ENCODE measurements at regions not wholly inside any gene's neighbourhood (a gene's known extent, or its start where the extent isn't known, plus 50 kb on each side); places are given as distances from the start of the nearest gene placed in this dataset.
"Not testable (repeated sequence)": the region's sequence is repeated elsewhere in the genome, so short reads cannot be mapped to it uniquely, and the experiment has no call there.

DNA sequence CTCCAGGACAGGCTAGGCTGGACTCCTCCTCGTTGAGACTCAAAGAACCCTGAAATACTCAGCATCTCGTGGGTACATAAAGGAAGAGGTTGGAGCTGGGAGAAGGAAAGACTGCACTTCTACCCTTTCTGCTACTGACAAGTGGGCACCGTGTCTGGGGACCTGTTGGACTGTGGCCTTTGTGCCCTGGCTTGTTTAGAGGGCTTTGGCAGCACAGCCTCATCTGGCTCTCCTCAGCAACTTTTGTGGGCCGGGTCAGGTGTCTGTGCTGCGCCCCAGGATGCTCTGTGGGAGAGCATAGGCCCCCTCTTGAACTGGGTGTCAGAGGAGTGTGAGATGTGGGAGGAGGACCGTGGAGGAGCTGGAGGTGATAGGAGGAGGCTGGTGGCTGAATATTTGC, 142.4 kb downstream of the FCRL5 start:
- DNase-seq (ENCODE audit: low spot score): no peak

DNA sequence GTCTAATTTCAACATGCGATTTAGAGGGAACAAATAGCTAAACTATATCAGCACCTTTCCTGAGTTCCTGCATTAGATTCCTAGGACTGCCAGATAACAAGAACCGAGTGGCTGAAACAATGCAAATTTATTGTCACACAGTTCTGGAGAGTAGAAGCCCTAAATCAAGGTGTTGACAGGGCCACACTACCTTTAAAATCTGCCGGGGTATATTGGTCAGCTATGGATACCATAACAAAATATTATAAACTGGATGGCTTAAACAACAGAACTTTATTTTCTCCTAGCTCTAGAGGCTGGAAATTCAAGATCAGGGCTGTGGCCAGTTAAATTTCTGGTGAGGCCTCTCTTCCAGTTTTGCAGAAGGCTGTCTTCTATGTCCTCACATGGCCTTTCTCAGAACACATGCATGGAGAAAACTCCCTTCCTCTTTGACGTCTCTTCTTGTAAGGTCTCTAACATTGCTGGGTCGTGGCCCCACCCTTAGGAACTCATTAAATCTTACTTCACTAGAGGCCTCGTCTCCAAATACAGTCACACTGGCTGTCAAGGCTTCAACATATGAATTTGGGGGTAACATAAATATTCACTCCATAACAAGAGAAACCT, 144.3 kb downstream of the FCRL5 start:
- DNase-seq (ENCODE audit: low spot score): no peak

DNA sequence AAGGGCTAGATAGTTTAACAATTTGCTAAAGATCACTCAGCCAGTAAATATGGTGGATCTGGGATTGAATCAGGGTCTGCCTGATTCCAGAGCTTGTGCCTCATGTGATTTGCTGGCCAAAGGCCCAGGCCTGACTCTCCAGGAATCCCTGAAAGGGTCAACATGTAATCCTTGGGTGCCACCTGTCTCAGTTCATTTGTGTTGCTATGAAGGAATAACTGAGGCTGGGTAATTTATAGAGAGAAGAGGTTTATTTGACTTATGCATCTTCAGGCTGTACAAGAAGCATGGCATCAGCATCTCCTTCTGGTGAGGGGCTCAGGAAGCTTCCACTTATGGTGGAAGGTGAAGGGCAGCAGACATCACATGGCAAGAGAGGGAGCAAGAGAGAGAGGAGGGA, 144.9 kb downstream of the FCRL5 start:
- DNase-seq (ENCODE audit: low spot score): no peak

DNA sequence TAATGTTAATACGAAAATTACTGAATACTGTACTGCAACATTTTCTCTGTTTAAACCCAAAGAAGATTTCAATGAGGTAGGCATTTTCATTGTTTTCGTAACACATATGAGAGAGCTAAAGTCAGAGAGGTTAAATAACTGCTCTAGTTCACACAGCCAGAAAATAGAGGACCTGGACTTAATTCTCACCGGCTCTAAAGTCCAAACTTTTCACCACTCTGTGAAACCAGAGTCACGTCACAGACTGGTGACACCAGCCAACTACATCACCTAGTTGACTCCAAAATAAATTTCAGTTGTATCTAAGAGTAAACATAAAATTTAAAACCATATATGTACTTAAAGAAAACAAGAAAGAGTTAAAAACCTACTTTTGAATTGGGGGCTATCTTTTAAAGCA, 146.7 kb downstream of the FCRL5 start:
- no peak for DNase-seq (ENCODE audit: low spot score)

DNA sequence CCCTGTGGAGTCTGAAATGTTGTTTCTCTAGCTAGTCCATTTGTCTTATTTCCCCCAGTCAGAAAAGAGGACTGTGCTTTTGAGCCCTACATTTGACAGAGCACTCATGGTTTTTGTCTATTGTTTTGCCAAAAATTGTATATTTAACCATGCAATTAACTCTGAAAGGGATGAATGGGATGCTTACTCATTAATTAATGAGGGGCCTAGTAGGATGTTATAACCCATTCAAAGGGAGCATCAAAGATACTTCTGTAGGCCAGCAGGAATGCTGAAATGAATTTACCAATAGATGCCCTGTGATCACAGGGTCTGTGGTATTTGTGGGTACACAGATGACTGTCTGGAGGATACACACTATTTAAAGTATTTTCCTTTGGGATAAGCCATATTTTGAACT, 147.7 kb downstream of the FCRL5 start:
- DNase-seq (ENCODE audit: low spot score): no peak

DNA sequence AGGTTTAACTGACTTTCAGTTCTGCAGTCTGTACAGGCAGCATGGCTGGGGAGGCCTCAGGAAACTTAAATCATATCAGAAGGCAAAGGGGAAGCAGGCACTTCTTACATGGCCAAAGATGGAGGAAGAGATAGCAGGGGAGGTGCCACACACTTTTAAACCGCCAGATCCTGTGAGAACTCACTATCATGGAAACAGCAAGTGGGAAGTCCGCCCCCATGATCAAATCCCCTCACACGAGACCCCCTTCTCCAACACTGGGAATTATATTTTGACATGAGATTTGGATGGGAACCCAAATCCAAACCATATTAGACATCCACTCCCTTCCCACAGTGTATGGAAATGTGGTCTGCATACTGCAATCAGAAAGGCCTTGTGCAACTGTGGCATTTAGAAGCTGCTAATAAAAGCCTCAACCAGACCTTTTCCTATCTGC, 148.2 kb downstream of the FCRL5 start:
- DNase-seq (ENCODE audit: low spot score): no peak

DNA sequence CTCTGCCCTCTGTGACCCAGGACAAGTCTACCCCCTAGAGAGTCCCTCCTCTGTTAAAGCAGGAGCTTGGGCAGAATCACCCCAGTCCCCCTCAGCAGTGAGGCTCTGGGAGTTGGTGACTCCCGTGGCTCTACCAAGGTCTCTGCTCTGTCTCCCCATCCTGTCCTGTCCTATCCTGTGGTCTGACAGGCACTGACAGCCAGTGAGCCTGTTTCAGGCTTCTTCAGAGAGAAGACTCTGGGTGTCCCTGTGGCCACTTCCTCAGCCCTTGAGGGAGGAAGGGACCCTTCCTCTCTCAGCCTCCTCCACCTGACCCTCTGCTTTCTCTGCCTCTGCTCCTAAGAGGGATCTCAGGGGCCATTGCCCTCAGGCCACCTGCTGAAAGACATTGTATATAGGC, 148.7 kb downstream of the FCRL5 start:
- DNase-seq (ENCODE audit: low spot score): no peak

DNA sequence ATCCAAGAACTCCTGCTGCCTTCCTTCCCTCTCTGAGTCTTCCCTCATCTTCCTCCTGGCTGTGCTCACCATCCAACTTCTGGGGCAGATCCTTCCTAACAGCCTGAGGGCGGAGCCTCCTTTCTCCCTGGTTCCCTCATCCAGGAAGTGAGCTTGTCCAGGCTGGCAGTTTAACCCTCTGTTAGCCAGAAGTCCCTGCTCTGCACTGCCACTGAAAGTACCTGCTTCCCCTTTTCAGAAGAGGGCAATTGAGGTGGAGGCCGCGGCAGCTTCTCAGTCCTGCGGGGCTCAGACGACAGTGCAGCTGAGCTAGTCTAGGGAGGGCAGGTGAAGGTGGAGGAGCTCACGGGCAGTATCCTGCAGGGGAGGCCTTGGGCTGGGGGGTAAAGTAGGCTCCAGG, 149.1 kb downstream of the FCRL5 start:
- no peak for DNase-seq (ENCODE audit: low spot score)

DNA sequence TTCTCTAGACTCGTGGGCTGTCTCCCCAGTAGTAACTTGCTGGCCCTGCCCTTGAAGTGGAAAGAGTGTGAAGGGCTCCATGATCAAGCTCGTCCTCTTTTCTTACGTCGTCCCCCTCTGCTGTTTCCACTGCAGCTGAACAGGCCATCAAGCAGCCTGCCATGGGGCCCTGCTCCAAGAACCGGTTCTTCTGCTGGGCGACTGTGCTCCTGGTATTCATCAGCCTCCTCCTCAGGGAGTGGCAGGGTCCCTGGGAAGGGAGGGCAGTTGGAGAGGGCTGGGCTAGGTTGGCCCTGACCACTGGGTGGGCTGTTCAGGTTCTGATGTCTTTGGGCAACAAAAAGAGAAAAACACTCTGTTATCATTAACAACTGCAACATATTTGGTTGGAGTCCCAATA, 151.5 kb downstream of the FCRL5 start:
- DNase-seq (ENCODE audit: low spot score): no peak

DNA sequence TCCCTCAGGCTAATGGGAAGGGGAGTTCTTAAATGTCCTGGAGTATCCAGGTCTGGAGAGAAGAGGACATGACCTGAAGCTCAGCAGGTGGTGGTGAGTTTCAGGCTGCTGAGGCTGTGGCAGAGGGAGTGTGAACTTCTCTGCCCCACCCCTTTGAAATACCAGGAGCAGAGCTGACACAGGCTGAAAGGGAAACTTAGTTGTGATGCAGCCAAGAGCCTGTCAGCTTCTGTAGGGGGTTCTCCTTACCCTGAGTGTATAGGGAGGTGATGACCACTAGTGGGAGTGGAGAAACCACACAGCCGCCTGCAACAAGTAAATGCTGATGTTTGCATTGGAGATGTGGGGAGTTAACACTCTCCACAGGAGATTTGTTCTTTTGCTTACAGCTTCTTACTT, 152.3 kb downstream of the FCRL5 start:
- DNase-seq (ENCODE audit: low spot score): no peak

DNA sequence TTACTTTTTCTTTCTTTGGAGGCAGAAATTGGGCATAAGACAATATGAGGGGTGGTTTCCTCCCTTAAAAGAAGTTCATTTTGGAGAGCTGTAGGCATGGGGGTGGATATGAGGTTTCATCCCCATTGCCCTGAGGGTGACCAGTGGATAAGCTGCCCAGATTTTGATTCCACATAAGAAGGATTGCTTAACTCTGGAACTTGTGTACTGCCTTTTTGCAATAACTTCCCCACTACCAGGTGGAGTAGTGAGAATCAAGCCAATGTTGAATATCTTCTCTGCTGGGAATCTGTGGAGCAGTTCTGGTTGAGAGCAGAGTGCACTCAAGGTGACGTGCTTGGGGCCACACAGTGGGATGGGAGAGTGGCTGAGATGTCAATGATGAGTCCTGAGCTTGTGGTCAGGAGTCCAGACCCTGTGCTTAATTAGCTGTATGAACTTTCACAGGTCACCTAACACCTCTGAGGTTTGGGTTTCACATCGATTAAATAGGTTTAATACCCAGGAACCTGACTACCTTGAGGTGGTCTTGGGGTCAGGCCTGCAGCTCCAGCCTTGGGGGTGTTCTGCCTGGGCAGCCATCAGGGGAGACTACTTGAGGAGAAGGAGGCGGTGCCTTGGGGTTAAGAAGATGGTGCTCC, 152.9 kb downstream of the FCRL5 start:
- DNase-seq (ENCODE audit: low spot score): no peak

DNA sequence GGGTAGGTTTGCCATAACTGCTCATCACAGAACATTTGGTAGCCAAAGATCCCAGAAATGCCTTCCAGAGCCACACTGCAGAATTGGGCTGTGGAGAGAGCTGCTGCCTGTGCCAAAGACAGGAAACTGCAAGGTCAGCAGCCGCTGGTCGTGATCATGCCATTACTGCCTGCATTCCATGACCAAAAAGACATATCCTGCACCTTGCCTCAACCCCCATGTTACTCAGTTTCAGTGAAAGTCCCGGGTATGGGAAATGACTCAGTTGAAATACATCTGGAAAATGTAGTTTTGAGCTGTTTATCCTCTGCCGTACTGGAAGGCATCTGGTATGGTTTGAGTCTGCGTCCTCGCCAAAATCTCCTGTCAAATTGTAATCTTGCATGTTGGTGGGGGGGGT, 161.7 kb downstream of the FCRL5 start:
- DNase-seq (ENCODE audit: low spot score): no peak

DNA sequence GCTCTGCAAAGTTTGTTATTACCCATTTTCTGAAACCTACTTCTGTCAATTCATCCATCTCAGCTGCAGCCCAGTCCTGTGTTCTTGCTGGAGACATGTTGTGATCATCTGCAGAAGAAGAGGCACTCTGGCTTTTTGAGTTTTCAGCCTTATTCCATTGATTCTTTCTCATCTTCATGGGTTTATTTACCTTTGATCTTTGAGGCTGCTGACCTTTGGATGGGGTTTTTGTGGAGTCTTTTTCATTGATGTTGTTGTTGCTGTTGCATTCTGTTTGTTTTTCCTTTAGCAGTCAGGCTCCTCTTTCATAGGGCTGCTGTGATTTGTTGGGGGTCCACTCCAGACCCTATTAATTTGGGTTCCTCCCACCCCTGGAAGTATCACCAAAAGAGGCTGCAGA, 164.3 kb downstream of the FCRL5 start:
- no peak for DNase-seq (ENCODE audit: low spot score)

DNA sequence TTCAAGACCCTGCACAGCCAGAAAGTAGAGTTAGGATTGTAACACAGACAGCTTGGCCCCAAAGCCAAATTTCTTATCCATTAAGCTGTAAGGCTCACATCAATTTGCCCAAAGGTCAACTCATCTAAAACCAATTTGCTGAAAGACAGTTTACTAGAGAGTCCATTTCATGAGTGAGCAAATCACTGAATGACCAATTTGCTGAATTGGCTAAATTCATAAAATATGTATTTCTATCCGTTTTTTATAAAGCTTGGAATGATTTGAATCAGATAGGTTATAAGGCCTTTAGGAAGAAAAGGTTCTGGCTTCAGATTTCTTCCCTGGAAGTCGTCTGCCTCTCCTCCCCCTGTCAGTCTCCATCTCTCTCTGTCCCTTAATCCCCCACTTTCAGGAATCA, 168.1 kb downstream of the FCRL5 start:
- DNase-seq (ENCODE audit: low spot score): no peak

DNA sequence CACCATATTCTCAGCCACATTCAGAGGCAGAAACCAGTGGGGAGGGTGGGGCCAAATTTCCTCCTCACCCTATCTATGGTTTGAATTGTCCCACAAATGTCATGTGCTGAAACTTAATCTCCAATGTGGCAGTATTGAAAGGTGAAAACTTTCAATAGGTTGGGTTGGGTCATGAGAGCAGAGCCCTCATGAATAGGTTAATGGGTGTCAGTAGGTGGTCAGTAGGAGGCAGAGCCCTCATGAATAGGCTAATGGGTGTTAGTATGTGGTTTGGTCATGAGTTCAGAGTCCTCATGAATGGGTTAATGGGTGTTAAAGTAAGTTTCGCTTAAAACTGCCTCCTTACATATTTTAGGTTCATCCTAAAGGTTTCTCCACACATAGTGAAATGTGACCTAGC, 170.0 kb downstream of the FCRL5 start:
- DNase-seq (ENCODE audit: low spot score): no peak

DNA sequence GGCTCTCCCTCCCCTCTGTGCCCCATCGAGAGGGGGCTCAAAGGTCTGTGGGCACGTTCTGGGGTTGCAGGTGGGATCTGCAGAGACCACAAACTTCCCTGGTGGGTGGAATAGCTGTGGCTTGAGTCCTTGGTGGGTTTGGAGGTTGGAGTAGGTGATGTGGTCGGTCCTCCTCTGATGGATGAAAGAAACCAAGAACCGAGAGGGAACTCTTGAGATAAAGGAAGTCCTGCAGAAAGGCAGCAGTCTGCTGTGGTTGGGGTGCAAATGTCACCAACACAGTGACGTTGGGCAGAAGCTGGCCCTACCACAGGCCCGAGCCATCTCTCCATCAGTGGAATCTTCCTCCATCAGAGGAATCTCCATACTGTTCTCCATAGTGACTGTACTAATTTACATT, 171.8 kb downstream of the FCRL5 start:
- DNase-seq (ENCODE audit: low spot score): no peak

DNA sequence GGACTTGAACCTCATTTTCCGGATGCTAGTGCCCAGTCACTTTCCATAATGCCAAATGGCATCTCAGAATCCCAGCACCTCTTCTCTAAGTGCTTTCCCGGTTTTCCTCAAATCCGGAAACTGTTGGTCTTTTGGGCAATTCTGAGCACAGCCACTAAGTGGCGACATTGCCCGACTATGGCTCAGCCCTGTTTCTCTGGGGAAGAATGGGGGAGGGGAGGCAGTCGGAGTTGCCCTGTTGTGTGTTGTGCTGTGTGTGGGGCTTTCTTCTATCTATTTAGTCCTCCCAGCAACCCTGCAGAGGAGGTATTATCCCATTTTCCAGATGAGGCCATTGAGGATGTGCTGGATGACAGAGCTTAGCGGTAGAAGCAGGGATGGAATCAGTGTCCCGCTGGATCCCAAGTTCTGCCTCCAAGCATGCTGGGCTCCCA, 175.0 kb downstream of the FCRL5 start:
- DNase-seq (ENCODE audit: low spot score): not testable (repeated sequence)

DNA sequence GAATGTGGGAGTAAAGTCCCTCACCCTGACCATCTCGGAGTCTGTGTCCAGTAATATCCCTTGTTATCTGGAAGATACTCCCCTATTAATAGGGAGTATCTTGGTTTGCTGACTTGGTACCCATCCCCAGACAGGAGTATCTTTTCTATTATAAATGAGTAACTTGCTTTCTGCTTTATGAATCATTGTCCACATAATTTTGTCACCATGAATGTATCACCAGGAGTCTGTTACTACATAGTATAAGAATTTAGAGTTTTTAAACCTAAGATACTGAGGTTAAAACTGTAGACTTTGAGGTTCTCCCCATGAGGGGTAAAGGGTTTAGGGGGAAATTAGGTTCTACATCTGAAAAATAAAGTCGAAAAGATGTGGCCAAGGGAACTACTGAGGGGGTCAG, 175.6 kb downstream of the FCRL5 start:
- no peak for DNase-seq (ENCODE audit: low spot score)

DNA sequence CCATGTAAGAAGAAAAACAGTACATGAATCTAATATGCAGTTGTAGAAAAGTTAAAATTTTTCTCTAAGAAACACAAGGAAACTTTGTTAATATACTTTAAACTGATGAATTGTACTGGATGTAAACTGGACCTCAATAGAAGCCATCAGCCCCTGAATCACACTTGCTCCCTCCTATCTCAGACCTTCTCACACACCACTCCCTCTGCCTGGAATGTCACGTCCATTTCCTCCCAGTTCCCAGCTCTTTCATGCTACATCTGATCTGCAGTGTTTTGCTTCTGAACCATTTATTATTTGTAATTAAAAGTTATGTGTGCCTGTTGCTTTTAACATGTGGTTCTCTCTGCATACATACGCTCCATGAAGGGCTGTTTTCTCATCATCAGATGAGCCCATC, 180.0 kb downstream of the FCRL5 start:
- not testable (repeated sequence) for DNase-seq (ENCODE audit: low spot score)

DNA sequence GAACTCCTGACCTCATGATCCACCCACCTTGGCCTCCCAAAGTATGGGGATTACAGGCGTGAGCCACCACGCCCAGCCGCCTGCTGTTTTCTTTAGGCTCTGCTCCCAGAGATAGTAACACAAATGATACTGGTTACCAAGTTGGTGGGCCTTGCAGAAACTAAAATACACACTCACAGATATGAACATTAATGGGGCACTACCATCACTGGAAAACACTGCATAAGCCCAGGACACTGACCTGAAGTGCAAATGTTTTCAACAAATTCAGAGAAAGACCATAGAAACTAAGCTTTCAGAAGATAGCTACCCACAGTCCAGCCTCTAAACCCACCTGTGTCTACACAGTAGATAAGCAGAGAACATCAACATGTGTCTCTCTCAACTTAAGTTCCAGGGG, 180.5 kb downstream of the FCRL5 start:
- DNase-seq (ENCODE audit: low spot score): no peak

DNA sequence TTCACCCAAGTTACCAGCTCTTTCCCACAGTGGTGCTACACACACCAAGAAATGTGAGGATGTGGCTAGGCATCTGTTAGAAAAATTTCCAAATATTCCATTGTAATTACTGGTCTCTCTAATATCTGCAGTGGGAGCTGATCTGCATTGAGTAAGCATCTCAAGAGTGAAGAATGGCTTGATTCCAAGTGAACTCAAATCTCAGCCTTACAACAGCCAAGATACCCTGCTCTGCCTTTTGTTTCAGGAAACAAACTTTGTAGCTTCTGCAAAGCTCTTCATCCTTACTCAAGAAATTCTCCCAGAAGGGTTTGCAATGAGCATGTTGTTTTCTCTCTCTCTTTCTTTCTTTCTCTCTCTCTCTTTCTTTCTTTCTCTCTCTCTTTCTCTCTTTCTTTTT, 181.1 kb downstream of the FCRL5 start:
- no peak for DNase-seq (ENCODE audit: low spot score)

DNA sequence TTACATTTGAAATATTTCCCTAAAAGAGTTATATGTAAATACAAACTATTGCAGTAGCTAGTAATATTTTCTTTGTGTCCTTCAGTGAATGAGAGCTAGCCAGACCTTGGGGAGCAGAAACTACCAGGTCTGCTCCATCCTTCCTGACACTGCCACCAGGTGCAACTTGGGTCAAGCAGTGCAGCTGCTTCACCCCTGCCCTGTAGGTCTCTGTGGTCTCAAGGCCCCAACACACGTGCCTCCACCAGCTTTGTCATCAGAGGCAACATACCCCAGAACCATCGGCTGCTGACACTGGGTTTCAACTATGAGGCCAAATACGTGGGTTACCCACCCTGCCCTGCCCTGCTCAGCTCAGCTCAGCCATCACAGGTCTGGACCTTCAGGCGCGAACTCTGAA, 181.6 kb downstream of the FCRL5 start:
- DNase-seq (ENCODE audit: low spot score): no peak

DNA sequence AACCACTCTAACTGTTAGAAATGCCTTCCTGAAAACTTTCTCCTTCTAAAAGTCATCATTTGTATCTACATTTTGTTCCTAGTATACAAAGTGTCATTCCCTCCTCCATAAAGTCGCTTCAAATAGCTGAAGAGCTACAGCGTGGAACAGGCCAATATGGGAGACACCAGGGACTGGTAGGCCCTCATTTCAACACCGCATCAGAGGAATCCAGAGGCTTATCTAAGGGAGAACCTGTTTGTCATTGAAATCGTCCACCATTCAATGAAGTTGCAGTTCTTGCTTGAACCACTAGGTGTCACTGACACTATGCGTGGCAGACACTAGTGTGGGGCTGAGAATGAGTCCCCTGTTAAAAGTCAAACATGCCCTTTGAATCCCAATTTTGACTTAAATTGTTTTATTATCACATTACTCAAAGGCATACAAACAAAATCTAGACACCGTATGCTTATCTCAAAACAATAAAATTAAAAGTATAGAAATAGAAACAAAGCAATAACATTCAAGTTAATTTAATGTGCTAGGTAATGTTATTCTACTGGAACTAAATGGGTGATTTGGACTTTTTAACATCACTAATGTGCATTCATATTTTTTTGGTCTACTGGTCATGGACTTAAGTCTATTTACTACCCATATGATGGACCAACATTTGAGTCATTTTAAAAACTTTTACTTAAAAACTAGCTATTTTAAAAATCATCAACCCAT, 182.3 kb downstream of the FCRL5 start:
- DNase-seq (ENCODE audit: low spot score): no peak

Data from mesenteric fat pad (tissue), 1 donor.